HCT116 (cell line): ENCODE measurements at regions not wholly inside any gene's neighbourhood (a gene's known extent, or its start where the extent isn't known, plus 50 kb on each side); places are given as distances from the start of the nearest gene placed in this dataset.

ENCODE experiments used
- CEBPB ChIP-seq: IDR thresholded peaks from 2 replicates; pipeline ENCODE4 v1.6.1; 2012; ENCODE audit warnings: low read depth
- CTCF ChIP-seq, 3 experiments: fragments of 200-600 bp in 1 of 3; sonication (generic) in 1 of 3; IDR thresholded peaks in 2 of 3; conservative IDR thresholded peaks in 1 of 3; 2 replicates each; pipeline ENCODE4 v1.5.1; 2012 to 2017; ENCODE audit warnings: low read depth in 2 of 3, low read length in 2 of 3, antibody characterized with exemption in 1 of 3, borderline replicate concordance in 1 of 3, control low read depth in 1 of 3, mild to moderate bottlenecking in 1 of 3, mixed read lengths in 1 of 3, mixed run types in 1 of 3, moderate library complexity in 1 of 3; ENCODE audit not compliant: insufficient read depth in 1 of 3
- EZH2 ChIP-seq: fragments of 200-600 bp; sonication (generic); IDR thresholded peaks from 2 replicates; pipeline ENCODE4 v1.6.1; 2017; ENCODE audit warnings: antibody characterized with exemption, mixed run types
- POLR2A ChIP-seq: IDR thresholded peaks from 2 replicates; pipeline ENCODE4 v1.7.0; 2011; ENCODE audit warnings: borderline replicate concordance; ENCODE audit not compliant: insufficient read depth, insufficient read length; ENCODE audit errors: extremely low read depth
- POLR2AphosphoS5 ChIP-seq: IDR thresholded peaks from 2 replicates; pipeline ENCODE4 v1.6.1; 2011; ENCODE audit warnings: mild to moderate bottlenecking, low read depth, low read length, moderate library complexity
- YY1 ChIP-seq: IDR thresholded peaks from 2 replicates; pipeline ENCODE4 v1.6.1; 2011; ENCODE audit warnings: low read length, low read depth, moderate library complexity, mild to moderate bottlenecking; ENCODE audit not compliant: insufficient replicate concordance; ENCODE audit errors: extremely low read depth

GRCh38 chr11:19658344-19658743 lies 54.3 kb upstream of the NAV2 start:
- TF ChIP-seq CEBPB (no peak), CTCF (IDR thresholded peaks at IDR 0.05 in 2 of 3, conservative IDR thresholded peaks at IDR 0.05 in 1 of 3; ENCODE audit: borderline replicate concordance in 1 of 3, insufficient read depth in 1 of 3, low read depth in 2 of 3, low read length in 2 of 3) (peak; percentile 7 to 44 (median 38); a peak in 5 of 6 replicates), EZH2 (no peak), POLR2A (no peak), YY1 (no peak), POLR2AphosphoS5 (no peak)
